ENCODE measurements at regions not wholly inside any gene's neighbourhood (a gene's known extent, or its start where the extent isn't known, plus 50 kb on each side); places are given as distances from the start of the nearest gene placed in this dataset.
"Not testable (repeated sequence)": the region's sequence is repeated elsewhere in the genome, so short reads cannot be mapped to it uniquely, and the experiment has no call there.

DNA sequence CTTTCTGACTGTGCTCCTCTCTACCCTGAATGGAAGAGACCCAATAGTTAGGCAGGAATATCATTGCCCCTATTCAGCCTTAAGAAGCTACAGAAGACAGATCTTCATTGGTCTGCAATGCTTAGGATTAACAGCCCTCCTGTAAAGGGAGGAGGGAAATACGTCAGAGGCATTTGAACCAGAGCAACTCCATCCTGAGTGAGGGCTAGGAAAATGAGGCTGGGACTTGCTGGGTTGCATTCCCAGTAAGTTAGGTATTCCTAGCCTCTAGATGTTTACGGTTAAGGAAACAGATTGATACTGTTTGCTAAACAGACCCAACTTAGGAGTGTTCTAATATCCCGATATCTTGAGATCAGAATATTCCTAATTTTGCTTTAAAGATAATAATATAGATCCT, 63.5 kb downstream of the PCDH18 start:
- DNase-seq (ENCODE audit: low read depth) = no peak

DNA sequence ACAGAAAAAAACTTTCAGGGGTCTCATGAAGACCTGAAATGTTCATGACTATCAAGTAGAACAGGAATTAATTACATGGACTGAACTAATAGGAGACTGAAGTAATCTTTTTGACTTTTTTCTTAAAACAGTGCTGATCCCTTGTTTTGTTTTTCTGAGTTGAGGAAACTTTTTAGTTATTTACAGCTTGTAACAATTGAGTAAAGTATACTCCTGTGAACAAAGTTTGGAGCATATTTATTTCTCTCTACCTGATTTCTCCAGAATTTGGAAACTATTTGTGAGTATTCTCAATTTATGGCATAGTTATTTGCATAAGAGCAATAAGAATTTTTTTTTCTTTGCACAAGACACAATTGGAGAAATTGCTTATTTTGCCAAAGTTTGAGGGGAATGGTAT, 64.8 kb downstream of the PCDH18 start:
- no peak for DNase-seq (ENCODE audit: low read depth)

DNA sequence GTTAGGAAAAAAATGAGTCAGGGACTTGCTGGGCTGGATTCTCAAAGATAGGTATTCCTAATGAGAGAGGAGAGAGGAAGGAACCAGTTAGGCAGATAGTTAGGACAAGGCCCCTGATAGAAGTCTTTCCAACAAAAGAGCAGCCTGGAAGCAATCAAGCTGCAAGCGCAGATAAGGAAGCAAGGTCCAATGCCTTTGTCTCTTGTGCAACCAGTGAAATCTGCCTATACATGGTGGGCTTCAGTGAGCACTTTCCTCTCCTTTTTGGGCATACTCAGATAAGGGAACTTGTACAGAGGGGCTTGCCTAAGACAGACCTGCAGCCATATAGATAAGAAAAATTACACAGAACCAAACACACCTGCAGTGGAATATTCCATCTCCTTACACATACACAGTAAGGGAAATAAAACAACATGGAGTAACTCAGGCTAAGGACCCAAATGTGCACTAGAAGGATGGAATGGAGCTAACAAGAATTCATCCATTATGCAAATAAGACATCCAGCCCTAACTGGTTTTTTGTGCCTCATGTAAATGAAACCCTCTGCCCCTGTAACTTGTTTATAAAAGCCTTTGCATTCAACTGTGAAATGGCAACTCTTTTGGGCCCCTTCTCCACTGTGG, 68.8 kb downstream of the PCDH18 start:
- no peak for DNase-seq (ENCODE audit: low read depth)

DNA sequence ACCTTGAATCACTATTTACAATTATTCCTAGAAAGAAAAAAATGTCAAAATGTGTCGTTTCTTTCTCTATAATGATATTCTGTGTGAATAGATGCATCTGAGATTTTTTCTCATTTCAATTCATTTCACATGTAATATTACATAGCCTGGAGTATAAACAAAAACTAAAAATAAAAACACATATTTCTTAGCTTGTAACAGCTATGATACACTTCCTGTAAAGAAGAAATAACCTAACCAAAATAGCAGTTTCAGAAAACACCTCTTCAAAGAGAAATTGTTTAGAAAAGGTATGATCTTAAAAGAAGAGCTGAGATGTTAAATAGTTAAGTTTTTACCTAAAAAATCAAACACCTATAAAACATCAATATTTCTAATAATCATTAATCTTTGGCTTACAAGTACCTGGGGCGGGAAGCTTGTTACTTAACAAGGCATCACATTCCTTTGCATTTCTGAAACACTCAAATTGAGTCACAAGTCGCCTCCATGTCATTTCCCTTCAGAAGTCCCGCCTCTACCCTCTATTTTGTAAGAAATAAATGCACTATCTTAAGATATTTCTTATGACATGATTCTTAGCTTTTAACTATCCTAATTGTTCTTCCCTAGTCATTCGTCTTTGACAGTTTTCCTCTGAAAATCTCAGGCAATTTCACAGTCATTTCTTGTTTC, 76.5 kb downstream of the PCDH18 start:
- DNase-seq (ENCODE audit: low read depth) = no peak

DNA sequence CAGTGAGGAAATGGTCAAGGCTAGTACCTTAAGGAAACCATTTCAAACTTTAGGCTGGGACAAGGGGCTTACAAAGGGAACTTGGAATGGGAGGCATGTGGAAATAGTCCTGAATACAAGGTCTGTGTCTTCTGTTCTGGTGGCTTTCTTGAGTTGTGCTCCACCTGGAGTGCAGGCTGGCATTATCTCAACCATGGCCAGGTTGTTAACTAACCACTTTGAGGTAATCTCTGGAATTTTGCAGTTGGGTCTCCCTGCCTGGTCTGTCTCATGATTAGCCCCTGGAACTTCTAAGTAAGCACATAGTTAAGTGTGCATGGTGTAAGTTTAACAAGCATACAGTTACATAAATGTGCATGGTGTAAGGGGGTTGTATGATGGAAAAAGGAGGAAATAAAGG, 77.5 kb downstream of the PCDH18 start:
- DNase-seq (ENCODE audit: low read depth) = no peak

DNA sequence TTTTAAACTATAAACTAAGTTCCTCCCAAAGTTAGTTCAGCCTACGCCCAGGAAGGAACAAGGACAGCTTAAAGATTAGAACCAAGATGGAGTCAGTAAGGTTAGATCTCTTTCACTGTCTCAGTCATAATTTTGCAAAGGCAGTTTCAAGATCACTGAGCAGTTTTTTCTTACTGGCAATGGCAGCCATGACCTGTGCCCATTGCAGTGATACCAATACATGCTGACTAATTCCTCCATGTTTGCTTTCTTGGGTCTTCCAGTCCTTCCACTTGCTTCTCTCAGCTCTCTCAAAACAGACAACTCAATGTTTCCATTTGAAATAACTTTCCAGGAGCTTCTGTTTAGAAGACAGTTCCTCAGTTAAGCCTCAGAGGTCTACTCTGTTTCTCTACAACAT, 79.5 kb downstream of the PCDH18 start:
- DNase-seq (ENCODE audit: low read depth) = no peak

DNA sequence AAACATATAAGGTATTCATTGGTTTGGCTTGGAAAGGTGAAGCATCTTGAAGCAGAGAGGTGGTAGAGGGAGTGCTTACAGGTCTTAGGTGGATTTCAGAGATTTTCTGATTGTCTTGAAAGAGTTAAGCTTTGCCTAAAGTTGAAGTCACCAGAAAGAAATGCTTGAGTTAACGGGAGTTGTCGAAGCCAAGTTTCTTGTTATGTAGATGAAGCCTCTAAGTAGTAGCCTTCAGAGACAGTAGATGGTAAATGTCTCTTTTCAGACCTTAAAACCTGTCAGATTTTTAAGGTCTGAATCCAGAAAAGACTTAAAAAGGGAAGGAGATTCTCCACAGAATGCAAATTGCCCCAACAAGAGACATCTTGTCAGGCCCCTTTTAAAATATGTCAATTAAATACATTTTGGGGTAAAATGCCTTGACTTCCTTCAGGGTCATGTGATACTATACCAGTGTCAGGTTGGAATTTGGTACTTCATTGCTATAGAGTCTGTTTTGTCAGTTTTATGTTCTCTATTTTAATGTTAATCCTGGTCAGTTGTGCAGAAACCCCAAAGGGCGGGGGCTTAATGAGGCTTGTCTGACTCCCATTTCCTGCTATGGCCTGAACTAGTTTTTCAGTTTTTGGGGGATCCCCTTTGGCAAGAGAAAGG, 81.0 kb downstream of the PCDH18 start:
- no peak for DNase-seq (ENCODE audit: low read depth)

DNA sequence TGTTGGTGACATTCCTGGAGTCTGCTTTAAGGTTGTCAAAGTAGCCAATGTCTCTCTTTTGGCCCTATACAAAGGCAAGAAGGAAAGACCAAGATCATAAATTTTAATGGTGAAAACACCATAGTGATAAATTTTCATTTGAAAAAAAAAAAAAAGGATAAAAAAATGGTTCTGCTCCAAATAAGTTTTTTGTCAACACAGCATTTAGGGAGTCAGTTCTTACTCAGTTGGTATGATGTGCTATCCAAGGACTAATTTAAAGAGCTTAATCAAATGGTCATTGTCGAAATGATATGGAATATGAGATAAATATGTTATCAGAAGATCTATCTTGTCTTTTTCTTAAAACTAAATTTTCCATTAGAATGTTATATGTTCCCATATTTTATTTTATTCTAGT, 83.9 kb downstream of the PCDH18 start:
- no peak for DNase-seq (ENCODE audit: low read depth)

DNA sequence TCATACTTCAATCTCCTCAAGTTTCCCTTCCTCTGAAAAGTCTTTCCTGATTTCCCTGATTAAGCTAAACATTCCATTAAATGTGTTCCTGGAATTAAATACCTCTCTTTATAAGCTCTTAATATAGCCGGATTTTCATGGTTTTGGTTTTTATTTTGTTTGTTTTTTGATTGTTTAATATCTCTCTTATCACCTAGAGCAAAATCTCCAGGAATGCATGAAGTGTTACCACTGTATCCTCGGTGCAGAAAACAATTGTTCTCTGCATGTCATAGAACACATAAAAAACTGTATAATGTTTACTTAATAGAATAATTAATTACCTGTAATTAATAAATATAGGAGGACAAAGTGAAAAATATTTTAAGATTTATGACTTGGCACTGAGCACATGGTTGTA, 86.2 kb downstream of the PCDH18 start:
- DNase-seq (ENCODE audit: low read depth) = no peak

DNA sequence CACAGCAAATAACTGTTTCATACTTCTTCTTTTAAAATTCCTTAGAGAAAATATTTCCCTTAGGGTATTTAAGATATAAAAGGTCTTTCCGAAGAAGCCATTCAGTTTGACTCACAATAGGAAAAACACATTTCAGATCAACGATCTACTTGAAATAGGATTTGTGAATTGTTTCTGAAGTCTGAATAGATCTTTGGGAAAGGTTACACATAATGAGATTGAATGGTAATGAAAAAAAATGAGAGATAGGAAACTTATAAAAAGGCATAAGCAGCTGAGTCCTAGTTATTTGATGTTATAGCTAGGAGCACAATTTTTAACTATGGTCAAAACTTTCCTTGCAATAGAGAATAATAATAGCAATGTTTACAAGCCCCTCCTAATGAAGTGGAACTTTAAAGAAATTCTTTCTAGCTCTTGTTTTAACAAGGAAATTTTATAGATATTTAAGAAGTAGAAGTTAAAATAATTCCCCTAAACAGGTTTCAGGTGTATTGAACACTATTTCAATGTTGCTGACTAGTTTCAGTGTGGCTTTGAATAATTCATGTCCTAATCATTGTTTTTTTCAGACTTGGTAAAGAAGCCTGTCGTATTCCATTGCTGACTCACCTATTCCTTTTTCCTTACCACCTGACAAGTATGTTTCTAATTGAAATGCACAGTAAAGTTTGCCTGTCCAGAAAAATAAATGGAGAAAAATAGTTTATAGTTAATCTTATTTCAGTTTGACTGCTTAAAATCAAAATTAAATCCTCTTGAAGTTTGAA, 89.1 kb downstream of the PCDH18 start:
- no peak for DNase-seq (ENCODE audit: low read depth)

DNA sequence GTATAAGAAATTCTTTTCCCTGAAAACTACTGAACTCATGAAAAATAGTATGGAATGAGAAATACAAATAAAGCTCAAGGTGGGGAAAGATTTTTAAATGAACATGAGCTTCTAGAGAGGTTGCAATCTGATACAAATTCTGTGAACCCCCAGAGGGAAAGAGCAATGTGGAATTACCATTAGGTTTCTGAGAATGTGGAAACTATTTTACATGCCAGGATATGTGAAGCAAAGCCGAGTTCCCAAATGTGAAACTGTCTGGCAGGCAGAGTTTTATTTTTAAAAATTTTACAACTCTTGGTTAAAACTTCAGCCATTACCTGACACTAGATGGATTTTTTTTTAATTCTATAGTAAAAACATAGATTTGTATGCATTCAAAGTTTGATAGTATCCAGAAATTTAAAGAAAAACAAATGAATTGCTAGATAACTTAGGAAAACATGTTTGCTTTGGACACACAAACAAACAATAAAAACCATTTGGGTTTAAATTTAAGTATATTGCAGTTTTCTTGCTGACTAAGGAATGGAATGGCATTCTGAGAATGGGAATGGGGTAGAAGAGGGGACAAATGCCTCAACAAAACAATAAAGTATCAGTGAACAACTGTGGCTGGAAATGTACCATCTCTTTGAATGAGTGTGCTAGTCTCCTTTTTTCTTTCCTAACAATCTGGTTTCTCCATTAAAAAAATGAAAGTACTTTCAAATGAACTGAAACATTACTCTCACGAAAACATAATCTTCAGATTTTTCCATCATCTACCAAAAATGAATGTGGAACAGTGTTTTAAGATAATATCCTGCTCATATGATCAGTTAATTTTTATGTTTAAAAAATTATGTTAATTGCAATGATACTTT, 99.6 kb downstream of the PCDH18 start:
- DNase-seq (ENCODE audit: low read depth) = no peak

DNA sequence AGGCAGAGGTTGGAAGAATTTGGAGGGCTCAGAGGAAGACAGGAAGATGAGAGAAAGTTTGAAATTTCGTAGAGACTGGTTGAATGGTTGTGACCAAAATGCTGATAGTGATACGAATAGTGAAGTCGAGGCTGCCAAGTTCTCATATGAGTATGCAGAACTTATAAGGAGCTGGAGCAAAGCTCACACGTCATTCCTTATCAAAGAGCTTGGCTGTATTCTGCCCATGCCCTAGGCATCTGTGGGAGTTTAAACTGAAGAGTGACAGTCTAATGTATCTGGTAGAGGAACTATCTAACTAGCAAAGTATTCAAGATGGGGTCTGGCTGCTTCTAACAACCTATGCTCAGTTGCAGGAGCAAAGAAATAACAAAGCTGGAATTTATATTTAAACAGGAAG, 102.1 kb downstream of the PCDH18 start:
- no peak for DNase-seq (ENCODE audit: low read depth)

DNA sequence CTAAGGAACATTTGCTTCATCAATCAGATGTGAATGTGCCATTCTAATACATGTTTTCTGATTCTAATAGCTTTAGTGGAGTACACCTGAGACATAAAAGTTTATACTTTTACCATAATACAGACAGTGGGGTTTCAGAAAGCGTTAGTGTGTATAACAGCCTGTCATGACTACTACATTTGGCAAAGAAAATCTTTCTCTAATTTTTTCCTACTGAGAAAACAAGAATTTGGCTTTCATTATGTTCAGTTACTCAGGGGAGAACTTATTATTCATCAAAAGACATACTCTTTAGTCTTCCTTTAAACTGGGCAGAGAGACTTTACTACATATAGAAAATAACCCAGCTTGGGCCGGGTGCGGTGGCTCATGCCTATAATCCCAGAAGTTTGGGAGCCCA, 104.9 kb downstream of the PCDH18 start:
- DNase-seq (ENCODE audit: low read depth) = no peak

DNA sequence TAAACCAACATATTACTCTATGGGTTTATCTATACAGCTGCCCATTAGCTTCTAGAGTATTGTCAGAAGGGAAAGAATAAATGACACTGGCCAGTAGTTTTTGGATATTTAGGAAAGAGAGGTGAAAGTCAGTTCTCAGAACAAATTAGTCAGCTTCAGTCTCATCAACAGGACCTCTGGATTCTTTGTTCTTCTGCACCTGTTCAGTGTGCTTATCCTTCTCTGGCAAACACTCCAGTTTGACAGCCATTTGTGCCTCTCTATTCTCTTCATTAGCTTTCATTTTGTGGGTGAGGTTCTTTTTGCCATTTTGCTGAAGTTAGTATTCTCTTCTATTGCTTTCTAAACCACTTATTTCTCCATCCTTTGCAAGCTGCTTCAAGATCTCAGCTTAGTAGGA, 107.0 kb downstream of the PCDH18 start:
- no peak for DNase-seq (ENCODE audit: low read depth)

DNA sequence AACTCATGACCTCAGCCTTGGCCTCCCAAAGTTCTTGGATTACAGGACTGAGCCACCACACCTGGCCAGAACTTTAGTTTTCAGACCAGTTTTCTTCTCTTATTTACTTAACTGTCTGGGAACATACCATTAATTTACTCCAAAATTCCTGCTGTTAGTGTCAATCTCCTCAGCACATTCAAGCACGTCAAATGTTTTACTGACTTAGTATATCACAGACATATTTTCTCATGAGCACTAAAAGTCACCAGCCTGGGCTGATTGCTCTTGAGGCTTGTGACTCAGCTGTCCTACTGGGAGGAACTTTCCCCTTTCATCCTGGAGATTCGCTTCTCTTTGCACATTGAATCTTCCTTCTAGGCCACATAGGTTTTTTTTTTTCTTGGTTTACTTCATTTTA, 109.6 kb downstream of the PCDH18 start:
- no peak for DNase-seq (ENCODE audit: low read depth)

DNA sequence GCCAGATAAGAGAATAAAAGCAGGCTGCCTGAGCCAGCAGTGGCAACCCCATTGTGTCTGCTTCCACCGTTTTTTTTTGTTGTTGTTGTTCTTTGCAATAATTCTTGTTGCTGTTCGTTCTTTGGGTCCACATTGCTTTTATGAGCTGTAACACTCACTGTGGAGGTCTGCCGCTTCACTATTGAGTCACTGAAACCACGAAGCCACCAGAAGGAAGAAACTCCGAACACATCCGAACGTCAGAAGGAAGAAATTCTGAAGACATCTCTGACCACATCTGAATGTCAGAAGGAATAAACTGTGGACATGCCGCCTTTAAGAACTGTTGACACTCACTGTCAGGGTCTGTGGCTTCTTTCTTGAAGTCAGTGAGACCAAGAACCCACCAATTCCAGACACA, 110.5 kb downstream of the PCDH18 start:
- DNase-seq (ENCODE audit: low read depth) = peak; percentile 46

DNA sequence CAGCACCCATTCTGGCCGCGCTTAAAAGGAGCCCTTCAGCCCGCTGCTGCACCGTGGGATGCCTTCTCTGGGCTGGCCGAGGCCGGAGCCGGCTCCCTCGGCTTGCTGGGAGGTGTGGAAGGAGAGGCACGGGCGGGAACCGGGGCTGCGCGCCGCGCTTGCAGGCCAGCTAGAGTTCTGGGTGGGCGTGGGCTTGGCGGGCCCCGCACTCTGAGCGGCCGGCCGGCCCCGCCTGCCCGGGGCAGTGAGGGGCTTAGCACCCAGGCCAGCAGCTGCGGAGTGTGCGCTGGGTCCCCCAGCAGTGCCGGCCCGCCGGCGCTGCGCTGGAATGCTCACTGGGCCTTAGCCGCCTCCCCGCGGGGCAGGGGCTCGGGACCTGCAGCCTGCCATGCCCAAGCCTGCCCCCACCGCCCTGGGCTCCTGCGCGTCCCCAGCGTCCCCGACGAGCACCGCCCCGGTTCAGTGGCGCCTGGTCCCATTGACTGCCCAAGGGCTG, 111.3 kb downstream of the PCDH18 start:
- no peak for DNase-seq (ENCODE audit: low read depth)

DNA sequence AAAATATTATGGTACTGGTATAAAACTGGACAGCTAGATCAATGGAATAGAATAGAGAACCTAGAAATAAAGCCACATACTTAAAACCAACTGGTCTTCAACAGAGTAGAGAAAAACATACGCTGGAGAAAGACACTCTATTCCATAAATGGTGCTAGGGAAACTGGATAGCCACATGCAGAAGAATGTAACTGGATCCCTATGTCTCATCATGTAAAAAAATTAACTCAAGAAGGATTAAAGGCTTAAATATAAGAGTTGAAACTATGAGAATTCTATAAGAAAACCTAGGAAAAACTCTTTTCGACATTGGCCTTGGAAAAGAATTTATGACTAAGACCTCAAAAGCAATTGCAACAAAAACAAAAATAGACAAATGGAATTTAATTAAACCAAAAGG, 114.6 kb downstream of the PCDH18 start:
- DNase-seq (ENCODE audit: low read depth) = no peak

DNA sequence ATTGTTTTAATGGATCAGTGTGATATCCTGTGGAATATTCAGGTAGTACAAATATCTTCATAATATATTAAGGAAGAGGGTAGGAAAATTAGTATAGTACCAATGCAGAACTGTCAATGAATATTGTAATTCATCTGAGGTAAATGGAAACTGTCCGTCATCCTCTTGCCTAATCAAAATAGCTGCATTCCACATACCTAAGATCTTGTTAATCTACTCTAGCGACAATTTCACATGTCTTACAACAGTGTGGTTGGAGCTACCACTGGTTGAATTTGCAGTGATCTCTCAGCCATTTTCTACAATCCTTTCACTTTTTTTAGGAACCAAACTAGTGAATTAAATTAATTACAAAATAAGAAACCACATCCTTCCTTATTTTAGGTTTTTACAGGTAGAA, 117.5 kb downstream of the PCDH18 start:
- no peak for DNase-seq (ENCODE audit: low read depth)

DNA sequence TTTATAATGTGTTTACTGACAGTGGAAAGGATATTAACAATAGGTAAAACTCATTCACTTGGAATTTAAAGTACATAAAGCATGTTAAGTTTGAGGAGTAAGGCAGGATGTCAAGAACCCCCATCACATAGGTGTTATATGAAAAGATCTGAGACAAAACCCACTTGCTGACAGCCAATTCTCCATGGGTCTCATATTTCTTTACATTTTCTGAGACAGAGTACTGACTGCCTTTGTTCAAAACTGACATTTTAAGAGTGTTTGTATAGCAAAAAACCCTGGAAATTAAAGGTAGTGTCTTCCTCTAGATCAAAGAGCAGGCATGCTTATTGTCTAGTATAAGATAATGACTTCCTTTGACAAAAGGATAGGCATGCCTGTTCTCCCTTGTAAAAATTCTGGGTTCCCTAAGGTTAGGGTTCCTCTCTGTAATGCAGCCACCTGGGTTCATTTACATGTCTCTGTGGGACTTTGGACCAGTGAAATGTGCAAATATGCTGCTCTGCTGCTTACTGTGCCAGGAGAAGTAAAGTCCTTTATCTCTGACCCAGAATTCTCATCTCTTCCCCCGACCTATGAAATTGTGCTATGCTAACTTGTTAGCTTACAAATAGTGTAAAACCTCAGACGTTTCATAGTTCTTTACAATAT, 123.6 kb downstream of the PCDH18 start:
- no peak for DNase-seq (ENCODE audit: low read depth)

DNA sequence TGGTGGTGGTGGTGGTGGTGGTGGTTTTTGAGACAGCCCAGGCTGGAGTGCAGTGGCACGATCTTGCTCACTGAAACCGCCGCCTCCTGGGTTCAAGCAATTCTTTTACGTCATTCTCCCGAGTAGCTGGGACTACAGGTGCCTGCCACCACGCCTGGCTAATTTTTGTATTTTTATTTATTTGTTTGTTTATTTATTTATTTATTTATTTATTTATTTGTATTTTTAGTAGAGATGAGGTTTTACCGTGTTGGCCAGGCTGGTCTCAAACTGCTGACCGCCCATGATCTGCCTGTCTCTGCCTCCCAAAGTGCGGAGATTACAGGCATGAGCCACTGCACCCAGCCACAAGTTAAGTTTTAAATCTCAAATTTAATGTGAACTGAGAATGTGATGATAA, 126.5 kb downstream of the PCDH18 start:
- DNase-seq (ENCODE audit: low read depth) = not testable (repeated sequence)

Measured in M059J (cell line).